Breast epithelium (tissue), 3 donors: ENCODE measurements at regions not wholly inside any gene's neighbourhood (a gene's known extent, or its start where the extent isn't known, plus 50 kb on each side); places are given as distances from the start of the nearest gene placed in this dataset.

ENCODE experiments used
- POLR2AphosphoS5 ChIP-seq, 3 donors: sonication (generic); formaldehyde crosslinking; IDR thresholded peaks; one replicate each; pipeline ENCODE4 v1.6.1; 2017; ENCODE audit warnings: antibody characterized with exemption in 3 of 3
- TF ChIP-seq, protein P1 (sequence below), 3 donors: fragments of 450-650 bp; IDR thresholded peaks; one replicate each; pipeline ENCODE4 v1.5.1; 2016 to 2017; ENCODE audit warnings: antibody characterized with exemption in 3 of 3, mild to moderate bottlenecking in 3 of 3, moderate library complexity in 3 of 3

DNA sequence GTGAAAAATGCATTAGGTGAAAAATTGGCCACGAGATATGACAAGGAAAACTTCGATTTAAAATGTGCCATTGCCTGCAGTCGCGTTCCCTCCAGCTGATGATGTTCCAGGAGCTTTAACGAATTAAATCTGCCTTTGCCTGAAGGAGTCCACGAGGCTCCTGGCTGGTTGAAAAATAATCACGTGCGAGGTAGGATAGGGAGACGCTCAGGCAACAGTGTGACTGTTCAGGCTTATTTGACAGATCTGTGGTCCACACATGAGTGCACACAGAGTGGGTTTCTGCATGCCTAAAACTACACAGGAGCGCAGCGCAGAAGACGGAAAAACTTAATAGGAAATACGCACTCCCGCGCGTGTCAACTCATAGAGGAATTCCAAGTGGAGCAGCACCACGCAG lies 204.0 kb upstream of the PITRM1 start:
- TF ChIP-seq, protein P1, sequence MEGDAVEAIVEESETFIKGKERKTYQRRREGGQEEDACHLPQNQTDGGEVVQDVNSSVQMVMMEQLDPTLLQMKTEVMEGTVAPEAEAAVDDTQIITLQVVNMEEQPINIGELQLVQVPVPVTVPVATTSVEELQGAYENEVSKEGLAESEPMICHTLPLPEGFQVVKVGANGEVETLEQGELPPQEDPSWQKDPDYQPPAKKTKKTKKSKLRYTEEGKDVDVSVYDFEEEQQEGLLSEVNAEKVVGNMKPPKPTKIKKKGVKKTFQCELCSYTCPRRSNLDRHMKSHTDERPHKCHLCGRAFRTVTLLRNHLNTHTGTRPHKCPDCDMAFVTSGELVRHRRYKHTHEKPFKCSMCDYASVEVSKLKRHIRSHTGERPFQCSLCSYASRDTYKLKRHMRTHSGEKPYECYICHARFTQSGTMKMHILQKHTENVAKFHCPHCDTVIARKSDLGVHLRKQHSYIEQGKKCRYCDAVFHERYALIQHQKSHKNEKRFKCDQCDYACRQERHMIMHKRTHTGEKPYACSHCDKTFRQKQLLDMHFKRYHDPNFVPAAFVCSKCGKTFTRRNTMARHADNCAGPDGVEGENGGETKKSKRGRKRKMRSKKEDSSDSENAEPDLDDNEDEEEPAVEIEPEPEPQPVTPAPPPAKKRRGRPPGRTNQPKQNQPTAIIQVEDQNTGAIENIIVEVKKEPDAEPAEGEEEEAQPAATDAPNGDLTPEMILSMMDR (IDR thresholded peaks at IDR 0.05) = no peak
- no peak for TF ChIP-seq POLR2AphosphoS5 (IDR thresholded peaks at IDR 0.05)
